ENCODE measurements at regions not wholly inside any gene's neighbourhood (a gene's known extent, or its start where the extent isn't known, plus 50 kb on each side); places are given as distances from the start of the nearest gene placed in this dataset.

GRCh38 chr15:91413142-91413541, 313.1 kb downstream of the SV2B start:
- TF ChIP-seq, protein P1, sequence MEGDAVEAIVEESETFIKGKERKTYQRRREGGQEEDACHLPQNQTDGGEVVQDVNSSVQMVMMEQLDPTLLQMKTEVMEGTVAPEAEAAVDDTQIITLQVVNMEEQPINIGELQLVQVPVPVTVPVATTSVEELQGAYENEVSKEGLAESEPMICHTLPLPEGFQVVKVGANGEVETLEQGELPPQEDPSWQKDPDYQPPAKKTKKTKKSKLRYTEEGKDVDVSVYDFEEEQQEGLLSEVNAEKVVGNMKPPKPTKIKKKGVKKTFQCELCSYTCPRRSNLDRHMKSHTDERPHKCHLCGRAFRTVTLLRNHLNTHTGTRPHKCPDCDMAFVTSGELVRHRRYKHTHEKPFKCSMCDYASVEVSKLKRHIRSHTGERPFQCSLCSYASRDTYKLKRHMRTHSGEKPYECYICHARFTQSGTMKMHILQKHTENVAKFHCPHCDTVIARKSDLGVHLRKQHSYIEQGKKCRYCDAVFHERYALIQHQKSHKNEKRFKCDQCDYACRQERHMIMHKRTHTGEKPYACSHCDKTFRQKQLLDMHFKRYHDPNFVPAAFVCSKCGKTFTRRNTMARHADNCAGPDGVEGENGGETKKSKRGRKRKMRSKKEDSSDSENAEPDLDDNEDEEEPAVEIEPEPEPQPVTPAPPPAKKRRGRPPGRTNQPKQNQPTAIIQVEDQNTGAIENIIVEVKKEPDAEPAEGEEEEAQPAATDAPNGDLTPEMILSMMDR (IDR thresholded peaks at IDR 0.05; ENCODE audit: low read depth, low read length): no peak
- no peak for TF ChIP-seq EZH2phosphoT487 (IDR thresholded peaks at IDR 0.05; ENCODE audit: low read depth)

All from OCI-LY3 (cell line).